GM12873 (cell line): ENCODE measurements at regions not wholly inside any gene's neighbourhood (a gene's known extent, or its start where the extent isn't known, plus 50 kb on each side); places are given as distances from the start of the nearest gene placed in this dataset.

Source experiments
- TF ChIP-seq, protein P1 (sequence below): IDR thresholded peaks from 2 replicates; pipeline ENCODE4 v1.5.1; 2012; ENCODE audit warnings: low read depth, mild to moderate bottlenecking, moderate library complexity, low read length, control low read depth; ENCODE audit not compliant: insufficient read depth; ENCODE audit errors: missing control alignments

- TF ChIP-seq, protein P1, sequence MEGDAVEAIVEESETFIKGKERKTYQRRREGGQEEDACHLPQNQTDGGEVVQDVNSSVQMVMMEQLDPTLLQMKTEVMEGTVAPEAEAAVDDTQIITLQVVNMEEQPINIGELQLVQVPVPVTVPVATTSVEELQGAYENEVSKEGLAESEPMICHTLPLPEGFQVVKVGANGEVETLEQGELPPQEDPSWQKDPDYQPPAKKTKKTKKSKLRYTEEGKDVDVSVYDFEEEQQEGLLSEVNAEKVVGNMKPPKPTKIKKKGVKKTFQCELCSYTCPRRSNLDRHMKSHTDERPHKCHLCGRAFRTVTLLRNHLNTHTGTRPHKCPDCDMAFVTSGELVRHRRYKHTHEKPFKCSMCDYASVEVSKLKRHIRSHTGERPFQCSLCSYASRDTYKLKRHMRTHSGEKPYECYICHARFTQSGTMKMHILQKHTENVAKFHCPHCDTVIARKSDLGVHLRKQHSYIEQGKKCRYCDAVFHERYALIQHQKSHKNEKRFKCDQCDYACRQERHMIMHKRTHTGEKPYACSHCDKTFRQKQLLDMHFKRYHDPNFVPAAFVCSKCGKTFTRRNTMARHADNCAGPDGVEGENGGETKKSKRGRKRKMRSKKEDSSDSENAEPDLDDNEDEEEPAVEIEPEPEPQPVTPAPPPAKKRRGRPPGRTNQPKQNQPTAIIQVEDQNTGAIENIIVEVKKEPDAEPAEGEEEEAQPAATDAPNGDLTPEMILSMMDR = no peak
These were observed 82.2 kb upstream of the GRK3 start for GRCh38 chr22:25482091-25482760.

GRCh38 chr22:25482868-25483639 is 81.4 kb upstream of the GRK3 start:
- TF ChIP-seq, protein P1 = no peak

DNA sequence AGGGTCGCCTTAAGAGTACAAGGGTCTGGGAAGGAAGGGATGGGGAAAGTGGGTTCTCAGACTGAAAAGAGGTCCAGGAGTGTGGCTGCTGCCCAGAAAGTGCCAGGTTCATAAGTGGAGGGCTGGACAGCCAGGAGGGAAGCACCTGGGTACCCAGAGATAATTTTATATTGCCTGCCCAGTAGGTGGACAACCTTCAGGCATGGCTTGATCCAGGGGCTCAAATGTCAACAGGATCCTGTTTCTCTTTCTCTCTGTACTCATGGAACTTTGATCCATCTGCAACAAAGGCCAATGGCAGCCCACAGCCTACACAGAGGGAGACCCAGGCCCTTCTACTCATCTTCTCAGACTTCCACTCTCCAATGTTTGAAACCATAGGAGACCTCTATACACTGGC is 80.5 kb upstream of the GRK3 start:
- TF ChIP-seq, protein P1 = no peak

DNA sequence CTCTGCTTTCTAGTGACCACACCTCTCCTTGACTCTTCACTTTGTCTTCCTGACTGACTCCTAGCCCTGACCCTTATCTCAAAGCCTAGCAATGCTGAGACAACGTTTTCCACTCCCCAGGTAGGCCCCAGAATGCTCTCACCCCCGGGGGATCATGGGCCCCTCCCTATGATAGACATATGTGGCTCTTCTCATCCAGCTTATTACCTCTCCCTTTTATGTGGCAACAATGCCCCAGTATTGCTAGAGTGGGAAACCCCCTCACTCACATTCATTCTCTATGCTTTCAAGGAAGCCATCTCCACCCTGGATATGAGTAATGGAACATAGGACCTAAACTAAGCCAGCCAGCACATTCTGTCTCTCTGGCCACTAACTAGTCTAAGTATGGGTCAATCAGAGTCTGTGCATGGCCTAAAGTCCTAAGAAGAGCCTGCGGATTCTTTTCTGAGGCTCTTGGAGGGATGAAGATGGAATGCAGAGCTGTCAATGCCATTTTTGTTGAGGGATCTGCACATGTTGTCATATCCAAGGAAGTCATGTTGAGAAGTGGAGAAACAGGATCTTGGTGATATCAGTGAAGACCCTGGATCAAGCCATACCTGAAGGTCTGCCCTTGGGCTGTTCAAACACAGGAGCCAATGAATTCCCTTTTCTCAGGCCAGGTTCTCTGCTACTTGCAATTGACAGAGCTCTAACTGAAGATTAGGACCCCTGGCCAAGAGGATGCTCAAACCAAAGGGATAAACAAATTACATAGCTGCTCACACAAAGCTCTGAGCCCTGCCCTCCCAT is 79.8 kb upstream of the GRK3 start:
- TF ChIP-seq, protein P1 = no peak

DNA sequence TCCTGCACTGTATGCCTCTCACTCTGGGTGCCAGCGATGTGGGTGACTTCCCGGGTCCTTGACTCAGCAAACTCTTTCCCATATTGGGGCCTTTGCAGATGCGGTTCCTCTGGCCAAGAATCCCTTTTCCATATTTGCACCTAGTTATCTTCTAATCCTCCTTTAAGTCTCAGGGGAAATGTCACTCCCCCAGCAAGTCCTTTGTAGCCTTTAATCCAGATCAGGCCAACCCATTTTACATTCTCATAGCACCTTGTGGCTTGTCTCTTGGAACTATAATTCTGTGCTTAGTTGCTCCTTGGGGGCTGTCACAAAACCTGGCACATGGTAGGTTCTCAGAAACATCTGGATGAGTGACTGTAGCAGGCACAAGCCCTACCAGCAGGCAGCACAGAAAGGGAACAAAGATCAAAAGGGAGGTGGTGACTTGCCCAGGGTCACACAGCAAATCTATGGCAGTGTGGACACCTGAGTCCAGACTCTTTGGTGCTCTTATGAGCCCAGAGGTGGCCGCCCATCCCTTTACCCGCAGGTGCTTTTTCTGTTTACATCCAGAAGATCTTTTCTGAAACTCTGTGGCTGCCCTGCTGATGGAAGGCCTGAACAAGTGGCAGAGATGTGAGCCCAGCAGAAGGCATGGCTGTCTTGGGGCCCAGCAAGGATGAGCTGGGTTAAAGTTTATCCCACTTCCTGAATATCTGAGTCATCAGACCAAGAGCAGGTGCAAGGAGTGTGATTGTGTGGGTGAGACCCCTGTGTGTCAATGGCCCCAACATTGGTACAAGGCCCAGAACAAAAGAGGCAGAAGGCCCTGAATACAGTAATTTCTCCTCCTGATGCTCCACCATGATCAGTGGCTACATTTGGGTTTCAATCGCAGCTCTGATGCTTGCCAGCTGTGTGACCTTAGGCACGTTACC is 78.6 kb upstream of the GRK3 start:
- TF ChIP-seq, protein P1 = no peak

GRCh38 chr22:25487508-25487907 is 77.0 kb upstream of the GRK3 start:
- TF ChIP-seq, protein P1 = no peak
